ENCODE measurements at regions not wholly inside any gene's neighbourhood (a gene's known extent, or its start where the extent isn't known, plus 50 kb on each side); places are given as distances from the start of the nearest gene placed in this dataset.

GRCh38 chr4:17328141-17328815 lies 183.6 kb downstream of the QDPR start:
- Histone ChIP-seq H3K9me3 (ENCODE audit: low read length) (no peaks in the 10 kb centered on the region), H3K79me2 (ENCODE audit: low read length) (no peaks in the 10 kb centered on the region), H3K4me1 (ENCODE audit: insufficient read depth, low read length) (no peaks in the 10 kb centered on the region), H2AFZ (ENCODE audit: low read length) (no peak overlapping the region), H3F3A (ENCODE audit: low read length, unreplicated experiment) (no peaks in the 10 kb centered on the region), H3K9ac (ENCODE audit: low read length) (no peak overlapping the region), H3K36me3 (ENCODE audit: low read depth, low read length) (no peaks in the 10 kb centered on the region), H3K9me2 (replicated peaks; ENCODE audit: low read length) (no peaks in the 10 kb centered on the region), H3K4me2 (ENCODE audit: low read length) (no peak overlapping the region), H3K4me3 (ENCODE audit: low read length) (no peak overlapping the region), H3K27me3 (ENCODE audit: low read length) (peaks cover 55% of the 10 kb centered on the region), H4K20me1 (ENCODE audit: low read length) (no peaks in the 10 kb centered on the region), H3K27ac (ENCODE audit: low read length) (no peak overlapping the region)
- ChIA-PET CTCF (no interaction called here), POLR2A (ENCODE audit: unreplicated experiment) (no interaction called here)
- intact Hi-C loops (cut with micrococcal nuclease), result no loop called here
- TF ChIP-seq EZH2 (IDR thresholded peaks at IDR 0.05; ENCODE audit: low read length, unreplicated experiment) (no peak), CTCF (conservative IDR thresholded peaks at IDR 0.05; ENCODE audit: low read depth, low read length) (no peak), EZH2phosphoT487 (IDR thresholded peaks at IDR 0.05; ENCODE audit: borderline replicate concordance, low read length) (no peak)
- BruUV-seq (replicated peaks), result no TSS peak
- DNase-seq, result no peak
- ATAC-seq, result no peak

GRCh38 chr4:17327591-17327990 lies 184.3 kb downstream of the QDPR start:
- Histone ChIP-seq H3K4me3 (ENCODE audit: low read length) (no peak overlapping the region), H3K79me2 (ENCODE audit: low read length) (no peaks in the 10 kb centered on the region), H2AFZ (ENCODE audit: low read length) (no peak overlapping the region), H3K27me3 (ENCODE audit: low read length) (peaks cover 55% of the 10 kb centered on the region), H3K9me3 (ENCODE audit: low read length) (no peaks in the 10 kb centered on the region), H3K4me2 (ENCODE audit: low read length) (no peak overlapping the region), H3F3A (ENCODE audit: low read length, unreplicated experiment) (no peaks in the 10 kb centered on the region), H4K20me1 (ENCODE audit: low read length) (no peaks in the 10 kb centered on the region), H3K27ac (ENCODE audit: low read length) (no peak overlapping the region), H3K9me2 (replicated peaks; ENCODE audit: low read length) (no peaks in the 10 kb centered on the region), H3K36me3 (ENCODE audit: low read depth, low read length) (no peaks in the 10 kb centered on the region), H3K4me1 (ENCODE audit: insufficient read depth, low read length) (no peaks in the 10 kb centered on the region), H3K9ac (ENCODE audit: low read length) (no peak overlapping the region)
- BruUV-seq (replicated peaks), result no TSS peak
- intact Hi-C loops (cut with micrococcal nuclease), result no loop called here
- DNase-seq (no peak), ATAC-seq (no peak)
- CTCF ChIA-PET, result no interaction called here
- TF ChIP-seq CTCF (conservative IDR thresholded peaks at IDR 0.05; ENCODE audit: low read depth, low read length) (no peak), EZH2phosphoT487 (IDR thresholded peaks at IDR 0.05; ENCODE audit: borderline replicate concordance, low read length) (no peak), EZH2 (IDR thresholded peaks at IDR 0.05; ENCODE audit: low read length, unreplicated experiment) (no peak)
- POLR2A ChIA-PET (ENCODE audit: unreplicated experiment), result no interaction called here

- ChIA-PET CTCF (no interaction called here), POLR2A (ENCODE audit: unreplicated experiment) (no interaction called here)
- Histone ChIP-seq H2AFZ (ENCODE audit: low read length) (no peak overlapping the region), H3K27ac (ENCODE audit: low read length) (no peak overlapping the region), H3K36me3 (ENCODE audit: low read depth, low read length) (no peaks in the 10 kb centered on the region), H3K27me3 (ENCODE audit: low read length) (peaks cover 60% of the 10 kb centered on the region), H3K79me2 (ENCODE audit: low read length) (no peaks in the 10 kb centered on the region), H3K9me2 (replicated peaks; ENCODE audit: low read length) (no peaks in the 10 kb centered on the region), H3F3A (ENCODE audit: low read length, unreplicated experiment) (no peaks in the 10 kb centered on the region), H3K4me1 (ENCODE audit: insufficient read depth, low read length) (no peaks in the 10 kb centered on the region), H3K9ac (ENCODE audit: low read length) (no peak overlapping the region), H4K20me1 (ENCODE audit: low read length) (no peaks in the 10 kb centered on the region), H3K9me3 (ENCODE audit: low read length) (no peaks in the 10 kb centered on the region), H3K4me3 (ENCODE audit: low read length) (no peak overlapping the region), H3K4me2 (ENCODE audit: low read length) (no peak overlapping the region)
- no TSS peak for BruUV-seq (replicated peaks)
- ATAC-seq, result no peak
- no peak for DNase-seq
- TF ChIP-seq CTCF (conservative IDR thresholded peaks at IDR 0.05; ENCODE audit: low read depth, low read length) (no peak), EZH2 (IDR thresholded peaks at IDR 0.05; ENCODE audit: low read length, unreplicated experiment) (no peak), EZH2phosphoT487 (IDR thresholded peaks at IDR 0.05; ENCODE audit: borderline replicate concordance, low read length) (no peak)
- intact Hi-C loops (cut with micrococcal nuclease), result no loop called here
Observed at GRCh38 chr4:17326756-17327155, 185.1 kb downstream of the QDPR start.
